ENCODE measurements at regions not wholly inside any gene's neighbourhood (a gene's known extent, or its start where the extent isn't known, plus 50 kb on each side); places are given as distances from the start of the nearest gene placed in this dataset.

DNA sequence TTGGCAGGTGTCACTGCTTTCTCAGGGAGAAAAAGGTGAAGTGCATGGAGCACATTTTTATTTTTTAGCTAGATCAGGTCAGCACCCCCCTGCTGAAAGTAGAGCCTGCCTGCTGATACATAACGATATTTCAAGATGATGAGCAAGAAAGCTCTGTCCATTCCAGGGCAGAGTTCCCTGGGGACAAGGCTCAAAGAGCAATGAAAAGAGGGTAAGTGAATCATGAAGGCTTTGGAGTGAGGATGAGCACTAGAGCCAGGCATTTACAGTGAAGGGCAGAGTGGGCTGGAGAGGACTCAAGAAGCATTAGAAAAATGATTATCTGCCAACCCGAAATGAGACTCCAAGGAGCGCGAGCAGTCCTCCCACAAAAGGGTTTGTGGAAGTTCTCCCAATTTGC is 345.7 kb downstream of the TLE4 start:
- H3K27ac ChIP-seq (ENCODE audit: low read depth, low read length), result no peak overlapping the region
- no peaks in the 10 kb centered on the region for H3K36me3 ChIP-seq (ENCODE audit: low read length)

DNA sequence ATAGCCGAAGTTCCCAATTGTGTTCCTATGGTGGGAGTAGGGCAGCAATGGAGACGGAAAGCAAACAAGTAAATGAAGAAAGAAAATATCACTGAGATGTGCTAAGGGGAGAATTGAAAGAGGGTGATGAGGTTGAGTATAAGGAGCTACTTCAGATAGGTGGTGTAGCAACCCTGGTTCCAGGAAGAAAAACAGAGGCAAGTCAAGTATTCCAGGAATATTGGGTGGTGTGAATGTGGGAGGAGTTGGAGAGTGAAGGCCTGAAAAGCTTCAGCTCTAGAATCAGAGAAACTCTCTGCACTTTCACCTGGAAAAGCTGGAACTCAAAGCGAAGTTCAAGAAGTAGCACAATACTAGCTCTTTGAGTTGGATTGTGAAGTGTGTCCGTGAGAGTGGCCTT is 342.1 kb downstream of the TLE4 start:
- Histone ChIP-seq H3K27me3 (ENCODE audit: low read length) (no peaks in the 10 kb centered on the region), H2AFZ (ENCODE audit: low read depth, low read length, severe bottlenecking) (no peak overlapping the region), H3K4me3 (ENCODE audit: insufficient read depth, low read length, poor library complexity, severe bottlenecking) (no peak overlapping the region), H3K79me2 (ENCODE audit: insufficient read depth, low read length) (no peaks in the 10 kb centered on the region), H3K9me2 (replicated peaks; ENCODE audit: insufficient read depth, low read length) (no peaks in the 10 kb centered on the region), H3F3A (ENCODE audit: insufficient read depth) (no peaks in the 10 kb centered on the region), H3K36me3 (ENCODE audit: low read length) (no peaks in the 10 kb centered on the region), H3K9me3 (ENCODE audit: insufficient read depth, low read length) (no peaks in the 10 kb centered on the region), H3K27ac (ENCODE audit: low read depth, low read length) (no peak overlapping the region), H4K20me1 (ENCODE audit: low read depth, low read length) (no peaks in the 10 kb centered on the region), H3K4me2 (ENCODE audit: low read depth, low read length, poor library complexity, severe bottlenecking) (no peak overlapping the region), H3K9ac (ENCODE audit: low read length) (no peak overlapping the region)
- TF ChIP-seq, protein P1, sequence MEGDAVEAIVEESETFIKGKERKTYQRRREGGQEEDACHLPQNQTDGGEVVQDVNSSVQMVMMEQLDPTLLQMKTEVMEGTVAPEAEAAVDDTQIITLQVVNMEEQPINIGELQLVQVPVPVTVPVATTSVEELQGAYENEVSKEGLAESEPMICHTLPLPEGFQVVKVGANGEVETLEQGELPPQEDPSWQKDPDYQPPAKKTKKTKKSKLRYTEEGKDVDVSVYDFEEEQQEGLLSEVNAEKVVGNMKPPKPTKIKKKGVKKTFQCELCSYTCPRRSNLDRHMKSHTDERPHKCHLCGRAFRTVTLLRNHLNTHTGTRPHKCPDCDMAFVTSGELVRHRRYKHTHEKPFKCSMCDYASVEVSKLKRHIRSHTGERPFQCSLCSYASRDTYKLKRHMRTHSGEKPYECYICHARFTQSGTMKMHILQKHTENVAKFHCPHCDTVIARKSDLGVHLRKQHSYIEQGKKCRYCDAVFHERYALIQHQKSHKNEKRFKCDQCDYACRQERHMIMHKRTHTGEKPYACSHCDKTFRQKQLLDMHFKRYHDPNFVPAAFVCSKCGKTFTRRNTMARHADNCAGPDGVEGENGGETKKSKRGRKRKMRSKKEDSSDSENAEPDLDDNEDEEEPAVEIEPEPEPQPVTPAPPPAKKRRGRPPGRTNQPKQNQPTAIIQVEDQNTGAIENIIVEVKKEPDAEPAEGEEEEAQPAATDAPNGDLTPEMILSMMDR (IDR thresholded peaks at IDR 0.05; ENCODE audit: insufficient read depth, low read length, poor library complexity, severe bottlenecking), result no peak
- TF ChIP-seq EZH2phosphoT487 (conservative IDR thresholded peaks at IDR 0.05; ENCODE audit: low read length), result no peak

More for the DNA sequence above, 345.7 kb downstream of the TLE4 start:
- Histone ChIP-seq H3F3A (ENCODE audit: insufficient read depth) (no peaks in the 10 kb centered on the region), H4K20me1 (ENCODE audit: low read depth, low read length) (no peaks in the 10 kb centered on the region), H3K79me2 (ENCODE audit: insufficient read depth, low read length) (no peaks in the 10 kb centered on the region), H3K27me3 (ENCODE audit: low read length) (no peaks in the 10 kb centered on the region), H3K4me2 (ENCODE audit: low read depth, low read length, poor library complexity, severe bottlenecking) (no peak overlapping the region), H3K4me3 (ENCODE audit: insufficient read depth, low read length, poor library complexity, severe bottlenecking) (no peak overlapping the region), H3K9me2 (replicated peaks; ENCODE audit: insufficient read depth, low read length) (no peaks in the 10 kb centered on the region), H3K9ac (ENCODE audit: low read length) (no peak overlapping the region), H3K9me3 (ENCODE audit: insufficient read depth, low read length) (no peaks in the 10 kb centered on the region), H2AFZ (ENCODE audit: low read depth, low read length, severe bottlenecking) (no peak overlapping the region)
- TF ChIP-seq, protein P1 (IDR thresholded peaks at IDR 0.05; ENCODE audit: insufficient read depth, low read length, poor library complexity, severe bottlenecking), result no peak
- TF ChIP-seq EZH2phosphoT487 (conservative IDR thresholded peaks at IDR 0.05; ENCODE audit: low read length), result no peak

DNA sequence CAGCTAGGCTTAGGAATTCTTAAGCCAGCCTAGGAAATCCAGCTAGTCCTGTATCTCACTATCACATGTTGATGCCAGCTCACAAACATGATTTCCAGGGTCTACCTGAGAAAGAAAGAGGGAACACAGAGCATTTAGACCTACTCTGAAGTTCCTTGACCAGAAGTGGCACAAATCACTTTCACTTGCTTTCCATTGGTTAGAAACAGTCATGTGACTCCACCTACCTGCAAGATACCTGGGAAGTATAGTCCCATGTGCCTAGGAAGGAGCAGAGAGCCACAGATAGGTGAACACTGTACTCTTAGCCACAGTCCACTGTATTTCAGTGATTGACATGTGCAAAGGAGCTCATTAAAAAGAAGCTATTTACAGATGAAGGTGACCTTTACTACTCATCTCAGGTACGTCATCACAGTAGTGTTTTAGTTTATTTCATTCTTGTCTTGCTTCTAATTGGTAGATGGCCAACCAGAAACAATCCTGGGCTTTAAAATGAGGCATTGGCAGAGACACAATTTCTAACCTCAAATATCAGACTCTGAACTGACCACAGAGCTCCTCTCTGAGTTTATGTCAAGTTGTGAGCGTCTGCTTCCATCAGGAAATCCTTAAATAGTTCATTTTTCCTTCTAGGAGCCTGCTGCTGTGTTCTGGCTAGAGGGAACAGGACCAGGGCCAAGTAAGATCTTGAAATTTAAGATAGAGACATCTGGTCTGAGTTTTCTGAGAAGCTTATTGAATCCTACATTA is 340.7 kb downstream of the TLE4 start:
- H2AFZ ChIP-seq (ENCODE audit: low read depth, low read length, severe bottlenecking), result no peak overlapping the region
- no peaks in the 10 kb centered on the region for H3K27me3 ChIP-seq (ENCODE audit: low read length)
- no peaks in the 10 kb centered on the region for H3K9me3 ChIP-seq (ENCODE audit: insufficient read depth, low read length)
- H3K4me2 ChIP-seq (ENCODE audit: low read depth, low read length, poor library complexity, severe bottlenecking), result no peak overlapping the region
- no peak overlapping the region for H3K4me3 ChIP-seq (ENCODE audit: insufficient read depth, low read length, poor library complexity, severe bottlenecking)
- no peak overlapping the region for H3K27ac ChIP-seq (ENCODE audit: low read depth, low read length)
- no peak for TF ChIP-seq EZH2phosphoT487 (conservative IDR thresholded peaks at IDR 0.05; ENCODE audit: low read length)
- TF ChIP-seq, protein P1 (IDR thresholded peaks at IDR 0.05; ENCODE audit: insufficient read depth, low read length, poor library complexity, severe bottlenecking), result no peak
- no peaks in the 10 kb centered on the region for H3K79me2 ChIP-seq (ENCODE audit: insufficient read depth, low read length)
- H3K9me2 ChIP-seq (replicated peaks; ENCODE audit: insufficient read depth, low read length), result no peaks in the 10 kb centered on the region
- H3K36me3 ChIP-seq (ENCODE audit: low read length), result no peaks in the 10 kb centered on the region
- no peaks in the 10 kb centered on the region for H4K20me1 ChIP-seq (ENCODE audit: low read depth, low read length)
- no peak overlapping the region for H3K9ac ChIP-seq (ENCODE audit: low read length)
- H3F3A ChIP-seq (ENCODE audit: insufficient read depth), result no peaks in the 10 kb centered on the region
